SK-N-SH treated with all-trans-retinoic acid at 6 μM for 48 hours (cell line): ENCODE measurements at regions not wholly inside any gene's neighbourhood (a gene's known extent, or its start where the extent isn't known, plus 50 kb on each side); places are given as distances from the start of the nearest gene placed in this dataset.
"Not testable (repeated sequence)": the region's sequence is repeated elsewhere in the genome, so short reads cannot be mapped to it uniquely, and the experiment has no call there.

Source experiments
- ARNTL ChIP-seq: fragments of 450-650 bp; formaldehyde crosslinking; IDR thresholded peaks from 2 replicates; pipeline ENCODE4 v1.5.0; 2020; ENCODE audit warnings: low read depth, mild to moderate bottlenecking, moderate library complexity, borderline replicate concordance
- CREB5 ChIP-seq: fragments of 250-450 bp; sonication (Bioruptor Pico); IDR thresholded peaks from 2 replicates; pipeline ENCODE4 v1.5.1; 2020; ENCODE audit warnings: low read depth, mild to moderate bottlenecking, moderate library complexity
- PATZ1 ChIP-seq: fragments of 250-450 bp; sonication (Bioruptor Pico); IDR thresholded peaks from 2 replicates; pipeline ENCODE4 v1.8.0; 2020; ENCODE audit warnings: mild to moderate bottlenecking, moderate library complexity, borderline replicate concordance
- TCF4 ChIP-seq: fragments of 250-450 bp; sonication (Bioruptor Pico); IDR thresholded peaks from 2 replicates; pipeline ENCODE4 v1.8.0; 2021; ENCODE audit warnings: mild to moderate bottlenecking, moderate library complexity, borderline replicate concordance
- ZNF70 ChIP-seq: fragments of 450-650 bp; formaldehyde crosslinking; IDR thresholded peaks from 2 replicates; pipeline ENCODE4 v1.5.0; 2020; ENCODE audit warnings: mild to moderate bottlenecking, moderate library complexity

GRCh38 chr16:29218649-29219048 lies 187.9 kb downstream of the NPIPB11 start:
- TF ChIP-seq CREB5 (CRISPR knock-in tag); PATZ1; ZNF70 (CRISPR knock-in tag); ARNTL (CRISPR knock-in tag); TCF4: not testable (repeated sequence)
